ENCODE measurements at regions not wholly inside any gene's neighbourhood (a gene's known extent, or its start where the extent isn't known, plus 50 kb on each side); places are given as distances from the start of the nearest gene placed in this dataset.

DNA sequence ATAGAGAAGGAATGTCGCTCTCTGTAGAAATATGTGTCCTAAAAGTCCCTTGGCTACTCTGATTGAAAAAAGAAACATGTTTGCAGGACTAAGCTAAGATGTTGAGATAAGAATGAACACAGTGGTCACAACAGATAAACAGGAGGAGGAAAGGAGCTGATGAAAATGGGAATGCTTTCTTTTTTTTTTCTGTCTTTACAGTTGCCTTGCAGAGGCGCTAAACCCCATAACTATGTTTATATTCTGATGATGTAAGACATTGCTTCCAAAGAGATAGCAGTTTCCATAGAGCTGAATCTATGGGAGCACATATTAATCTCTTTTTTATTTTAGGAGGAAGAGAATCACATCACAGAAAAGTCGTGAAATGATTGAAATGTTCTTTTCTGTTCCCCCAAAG lies 153.5 kb upstream of the LYZL1 start:
- BruUV-seq (replicated peaks), result no TSS peak
- FAIRE-seq, result no peak
- POLR2A ChIA-PET, result no interaction called here

DNA sequence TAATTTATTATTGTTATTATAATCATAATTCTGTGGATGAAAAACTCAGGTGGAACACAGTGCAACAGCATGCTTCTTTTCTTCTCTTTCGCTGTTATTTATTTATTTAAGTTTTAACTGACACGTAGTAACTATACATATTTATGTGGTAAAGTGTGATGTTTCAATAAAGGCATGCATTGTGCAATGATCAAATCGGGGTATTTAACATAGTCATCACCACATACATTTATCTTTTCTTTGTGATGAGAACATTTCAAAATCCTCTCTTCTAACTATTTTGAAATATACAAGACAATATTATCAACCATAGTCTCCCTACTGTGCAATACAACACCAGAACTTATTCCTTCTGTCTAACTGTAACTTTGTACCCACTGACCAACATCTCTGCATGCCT lies 152.5 kb upstream of the LYZL1 start:
- H3K4me3 ChIP-seq, result no peak overlapping the region
- no peaks in the 10 kb centered on the region for H3K4me1 ChIP-seq (ENCODE audit: control insufficient read depth, insufficient read depth, low read length)
- H3K9me3 ChIP-seq (replicated peaks; ENCODE audit: control insufficient read depth, insufficient read depth, low read length), result no peaks in the 10 kb centered on the region
- ChIA-PET POLR2A (no interaction called here), CTCF (no interaction called here), SMC1A (ENCODE audit: uncharacterized antibody, unreplicated experiment) (no interaction called here), RAD21 (ENCODE audit: unreplicated experiment) (no interaction called here)
- DNase-seq (ENCODE audit: low read depth, low spot score) (no peak), FAIRE-seq (no peak), ATAC-seq (no peak)
- no peaks in the 10 kb centered on the region for H3K27me3 ChIP-seq (replicated peaks in 1 of 2; ENCODE audit: control insufficient read depth in 2 of 2, insufficient read depth in 2 of 2, low read length in 1 of 2)
- no peaks in the 10 kb centered on the region for H3K36me3 ChIP-seq (ENCODE audit: control insufficient read depth in 2 of 2, insufficient read depth in 2 of 2, low read length in 1 of 2)
- H3K79me2 ChIP-seq (ENCODE audit: control insufficient read depth, insufficient read depth, low read length), result no peaks in the 10 kb centered on the region
- H3K9ac ChIP-seq (ENCODE audit: control insufficient read depth, insufficient read depth, low read length), result no peak overlapping the region
- no peak overlapping the region for H2AFZ ChIP-seq (ENCODE audit: control insufficient read depth, low read depth, low read length)
- in situ Hi-C loops (cut with MboI), result no loop called here
- 54% methylated on average over 3 of the region's 3 CpGs for WGBS (ENCODE audit: insufficient coverage, insufficient replicate concordance, low lambda C conversion rate, missing lambda C conversion rate)
- H4K20me1 ChIP-seq (ENCODE audit: control insufficient read depth, insufficient read depth), result no peaks in the 10 kb centered on the region
- H3K27ac ChIP-seq (ENCODE audit: control insufficient read depth, insufficient read depth), result no peak overlapping the region
- H3K4me2 ChIP-seq (ENCODE audit: control insufficient read depth, insufficient read depth), result no peak overlapping the region
- intact Hi-C loops (cut with micrococcal nuclease; ENCODE audit: unreplicated experiment), result no loop called here
- TF ChIP-seq RAD51 (IDR thresholded peaks at IDR 0.05), result no peak
- TF ChIP-seq, protein P1, sequence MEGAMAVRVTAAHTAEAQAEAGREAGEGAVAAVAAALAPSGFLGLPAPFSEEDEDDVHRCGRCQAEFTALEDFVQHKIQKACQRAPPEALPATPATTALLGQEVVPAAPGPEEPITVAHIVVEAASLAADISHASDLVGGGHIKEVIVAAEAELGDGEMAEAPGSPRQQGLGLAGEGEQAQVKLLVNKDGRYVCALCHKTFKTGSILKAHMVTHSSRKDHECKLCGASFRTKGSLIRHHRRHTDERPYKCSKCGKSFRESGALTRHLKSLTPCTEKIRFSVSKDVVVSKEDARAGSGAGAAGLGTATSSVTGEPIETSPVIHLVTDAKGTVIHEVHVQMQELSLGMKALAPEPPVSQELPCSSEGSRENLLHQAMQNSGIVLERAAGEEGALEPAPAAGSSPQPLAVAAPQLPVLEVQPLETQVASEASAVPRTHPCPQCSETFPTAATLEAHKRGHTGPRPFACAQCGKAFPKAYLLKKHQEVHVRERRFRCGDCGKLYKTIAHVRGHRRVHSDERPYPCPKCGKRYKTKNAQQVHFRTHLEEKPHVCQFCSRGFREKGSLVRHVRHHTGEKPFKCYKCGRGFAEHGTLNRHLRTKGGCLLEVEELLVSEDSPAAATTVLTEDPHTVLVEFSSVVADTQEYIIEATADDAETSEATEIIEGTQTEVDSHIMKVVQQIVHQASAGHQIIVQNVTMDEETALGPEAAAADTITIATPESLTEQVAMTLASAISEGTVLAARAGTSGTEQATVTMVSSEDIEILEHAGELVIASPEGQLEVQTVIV (IDR thresholded peaks at IDR 0.05; ENCODE audit: borderline replicate concordance, partially characterized antibody), result no peak
- no TSS peak for BruUV-seq (replicated peaks)

More for the DNA sequence above, 153.5 kb upstream of the LYZL1 start:
- ChIA-PET CTCF (no interaction called here), RAD21 (ENCODE audit: unreplicated experiment) (no interaction called here), SMC1A (ENCODE audit: uncharacterized antibody, unreplicated experiment) (no interaction called here)
- H3K27me3 ChIP-seq (replicated peaks in 1 of 2; ENCODE audit: control insufficient read depth in 2 of 2, insufficient read depth in 2 of 2, low read length in 1 of 2), result no peaks in the 10 kb centered on the region
- no peak for ATAC-seq
- 18% methylated on average over 3 of the region's 3 CpGs for WGBS (ENCODE audit: insufficient coverage, insufficient replicate concordance, low lambda C conversion rate, missing lambda C conversion rate)
- no peaks in the 10 kb centered on the region for H4K20me1 ChIP-seq (ENCODE audit: control insufficient read depth, insufficient read depth)
- no peak overlapping the region for H3K27ac ChIP-seq (ENCODE audit: control insufficient read depth, insufficient read depth)
- H3K36me3 ChIP-seq (ENCODE audit: control insufficient read depth in 2 of 2, insufficient read depth in 2 of 2, low read length in 1 of 2), result no peaks in the 10 kb centered on the region
- H2AFZ ChIP-seq (ENCODE audit: control insufficient read depth, low read depth, low read length), result no peak overlapping the region
- intact Hi-C loops (cut with micrococcal nuclease; ENCODE audit: unreplicated experiment), result no loop called here
- H3K79me2 ChIP-seq (ENCODE audit: control insufficient read depth, insufficient read depth, low read length), result no peaks in the 10 kb centered on the region
- H3K4me1 ChIP-seq (ENCODE audit: control insufficient read depth, insufficient read depth, low read length), result no peaks in the 10 kb centered on the region
- H3K9ac ChIP-seq (ENCODE audit: control insufficient read depth, insufficient read depth, low read length), result no peak overlapping the region
- no peaks in the 10 kb centered on the region for H3K9me3 ChIP-seq (replicated peaks; ENCODE audit: control insufficient read depth, insufficient read depth, low read length)
- no peak for DNase-seq (ENCODE audit: low read depth, low spot score)
- H3K4me3 ChIP-seq, result no peak overlapping the region
- in situ Hi-C loops (cut with MboI), result no loop called here
- TF ChIP-seq IKZF1 (conservative IDR thresholded peaks at IDR 0.05), result no peak
- no peak overlapping the region for H3K4me2 ChIP-seq (ENCODE audit: control insufficient read depth, insufficient read depth)

Measured in GM12878 (cell line).